Fibroblast of skin of abdomen (primary cell): ENCODE measurements at regions not wholly inside any gene's neighbourhood (a gene's known extent, or its start where the extent isn't known, plus 50 kb on each side); places are given as distances from the start of the nearest gene placed in this dataset.
A peak's percentile ranks its signal among the peaks of the same experiment; 100 is the strongest.

Experiments
- DNase-seq: peaks from one replicate; pipeline ENCODE4 v3.0.0-alpha.2; 2013

DNA sequence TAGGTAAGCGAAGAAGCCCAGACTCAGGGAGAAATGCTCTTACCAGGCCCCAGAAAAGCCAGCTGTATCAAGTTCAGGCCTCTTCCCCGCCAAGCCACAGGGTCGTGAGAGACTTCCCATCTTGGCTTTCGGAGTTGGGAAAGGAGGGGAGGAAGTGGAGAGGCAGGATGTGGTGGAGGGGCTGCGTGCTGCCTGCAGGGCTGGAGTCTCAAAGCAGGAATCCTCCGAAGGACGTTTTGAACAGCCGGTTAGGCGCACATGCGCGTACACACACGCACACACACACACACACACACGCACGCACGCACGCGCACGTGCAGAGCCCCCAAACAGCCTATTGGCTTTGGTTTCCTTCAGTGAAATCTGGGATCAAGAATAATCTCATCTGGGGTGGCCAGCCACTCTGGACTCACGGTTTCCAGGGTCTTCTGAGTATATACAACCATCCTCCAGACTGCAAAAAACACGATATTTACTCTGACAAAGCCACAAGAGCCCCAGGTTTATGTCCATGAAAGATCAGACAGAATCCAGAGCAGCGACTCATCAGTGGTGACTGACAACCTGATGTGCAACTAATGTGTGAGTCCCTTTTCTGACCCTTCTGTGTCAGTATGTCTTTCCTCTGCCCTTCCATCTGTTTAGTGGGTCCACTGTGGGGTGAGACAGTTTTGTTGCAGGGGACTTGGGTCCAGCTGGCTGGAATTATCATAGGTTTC, 115.0 kb upstream of the ZNF438 start:
- DNase-seq: peak; percentile 93

DNA sequence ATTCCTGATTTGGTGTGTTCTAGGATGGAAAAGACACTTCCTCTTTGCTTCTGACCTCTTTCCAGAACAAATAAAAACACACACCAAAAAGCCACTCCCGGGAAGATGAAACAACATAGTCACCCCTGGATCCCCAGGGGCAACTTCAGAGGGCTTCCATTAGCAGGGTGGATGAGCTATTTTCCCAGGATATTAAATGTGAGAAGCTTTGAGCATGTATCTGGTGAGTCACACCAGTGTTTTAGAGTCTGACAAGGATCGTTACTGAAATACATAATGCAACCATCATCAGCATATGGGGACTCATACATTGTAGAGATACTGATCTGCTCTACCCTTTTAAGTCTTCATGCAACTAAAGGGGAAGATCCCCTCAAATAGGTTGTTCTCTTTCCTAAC, 115.5 kb upstream of the ZNF438 start:
- peak; percentile 85 for DNase-seq

DNA sequence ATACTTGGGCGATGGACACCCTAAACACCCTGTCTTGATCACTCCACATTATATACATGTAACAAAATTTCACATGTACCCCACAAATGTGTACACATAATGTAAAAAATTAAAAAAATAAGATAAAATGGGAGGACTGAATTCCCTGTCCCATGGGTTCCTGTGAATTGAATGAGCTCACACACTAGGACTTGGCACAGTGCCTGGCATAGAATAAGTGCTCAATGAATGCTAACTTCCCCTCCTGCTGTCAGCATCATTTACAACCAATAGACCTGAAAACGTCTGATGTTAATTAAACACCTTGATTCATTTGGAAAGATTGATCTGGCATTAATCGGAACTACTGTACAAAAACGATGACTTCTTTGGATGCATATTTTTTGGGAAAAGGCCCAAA, 117.3 kb upstream of the ZNF438 start:
- DNase-seq: peak; percentile 47

DNA sequence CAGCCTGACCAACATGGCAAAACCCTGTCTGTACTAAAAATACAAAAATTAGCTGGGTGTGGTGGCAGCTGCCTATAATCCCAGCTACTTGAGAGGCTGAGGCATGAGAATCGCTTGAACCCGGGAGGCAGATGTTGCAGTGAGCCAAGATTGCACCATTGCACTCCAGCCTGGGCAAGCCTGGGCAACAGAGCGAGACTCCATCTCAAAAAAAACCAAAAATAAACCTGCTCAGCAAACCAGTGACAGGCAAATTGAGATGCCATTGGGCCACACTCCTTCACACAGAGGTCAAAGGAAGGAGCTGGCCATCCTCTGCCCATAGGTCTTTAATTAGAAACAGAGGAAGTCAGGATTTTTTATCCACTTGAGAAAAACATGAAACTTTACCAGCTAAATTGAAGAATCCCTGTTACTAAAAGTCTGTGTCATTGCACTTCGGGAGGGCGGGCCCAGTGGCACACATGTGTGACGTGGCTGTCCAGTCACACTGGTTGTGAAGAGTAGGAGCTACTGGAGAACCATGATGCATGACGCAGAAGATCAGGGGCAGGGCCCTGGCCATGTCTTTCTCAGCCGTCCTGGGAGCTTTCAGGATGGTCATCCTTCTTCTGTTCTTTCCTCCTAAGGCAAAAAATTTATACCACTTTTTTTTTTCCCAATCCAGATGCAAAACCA, 118.3 kb upstream of the ZNF438 start:
- no peak for DNase-seq

DNA sequence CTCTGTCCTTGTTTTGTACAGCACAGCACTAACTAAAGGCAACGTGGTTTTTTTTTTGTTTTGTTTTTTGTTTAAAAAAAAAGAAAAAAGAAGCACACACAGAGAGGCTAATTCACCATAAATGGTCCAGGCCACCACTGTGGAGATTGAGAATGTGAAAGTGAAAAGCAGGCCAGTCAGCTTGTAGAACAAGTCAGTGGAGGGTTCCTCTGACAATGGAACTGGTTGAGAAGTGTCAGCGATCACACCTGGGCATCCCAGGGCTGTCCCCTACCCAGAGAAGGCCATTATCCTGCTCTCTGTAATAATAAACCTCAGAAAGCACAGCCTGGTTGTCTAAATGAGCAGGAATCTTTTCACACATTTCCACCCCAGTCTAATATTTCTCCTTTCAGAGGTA, 119.6 kb upstream of the ZNF438 start:
- no peak for DNase-seq

DNA sequence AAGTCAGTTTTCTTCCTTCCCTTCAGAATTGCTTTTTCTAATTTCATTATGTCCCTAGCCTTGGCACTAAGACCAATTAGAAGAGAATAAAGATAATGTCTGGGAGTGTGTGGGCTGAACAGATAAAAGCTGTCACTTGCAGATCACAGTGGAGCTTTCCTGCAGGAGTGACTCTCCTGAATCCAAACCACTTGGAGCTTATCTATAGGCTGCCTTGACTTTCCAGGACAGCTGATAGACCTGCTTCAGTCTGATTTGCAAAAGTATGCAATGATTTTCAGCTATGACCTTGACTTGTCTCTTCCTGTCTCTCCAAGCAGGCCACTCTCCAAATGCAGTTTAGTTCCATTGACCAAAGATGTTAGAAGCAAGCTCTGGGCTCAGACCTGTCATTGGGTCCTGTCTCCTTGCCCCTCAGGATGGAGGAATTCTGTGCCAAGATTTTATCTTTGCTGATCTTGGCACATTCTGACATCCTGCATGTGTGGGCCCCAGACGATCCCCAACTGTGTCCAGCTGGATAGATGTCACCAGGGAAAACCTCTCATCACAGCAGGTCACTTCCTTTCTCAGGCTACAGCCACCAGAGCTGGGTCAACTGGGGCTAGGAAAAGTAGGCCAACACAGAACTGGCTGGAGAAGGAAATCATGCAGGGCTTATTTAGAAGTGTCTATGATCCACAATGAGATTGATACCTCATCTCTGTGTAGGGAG, 120.9 kb upstream of the ZNF438 start:
- DNase-seq: no peak

DNA sequence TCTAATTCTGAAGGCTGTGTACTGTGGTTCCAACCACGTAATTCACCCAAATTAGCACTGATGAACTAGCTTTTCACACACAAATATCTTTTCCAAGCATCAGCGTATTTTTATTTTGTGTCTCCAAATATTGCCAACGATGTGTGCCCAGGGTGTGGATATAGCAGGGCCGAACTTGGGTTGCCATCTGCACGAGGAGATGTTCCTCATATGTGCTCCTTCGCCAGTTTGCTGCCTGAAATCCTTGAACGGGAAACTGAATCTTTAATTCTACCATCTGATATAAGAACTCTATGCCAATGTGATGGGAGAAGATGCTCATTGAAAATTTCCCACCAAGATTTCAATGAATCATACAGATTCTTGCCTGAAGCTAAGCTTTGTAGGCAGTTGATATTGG, 121.5 kb upstream of the ZNF438 start:
- DNase-seq: no peak

DNA sequence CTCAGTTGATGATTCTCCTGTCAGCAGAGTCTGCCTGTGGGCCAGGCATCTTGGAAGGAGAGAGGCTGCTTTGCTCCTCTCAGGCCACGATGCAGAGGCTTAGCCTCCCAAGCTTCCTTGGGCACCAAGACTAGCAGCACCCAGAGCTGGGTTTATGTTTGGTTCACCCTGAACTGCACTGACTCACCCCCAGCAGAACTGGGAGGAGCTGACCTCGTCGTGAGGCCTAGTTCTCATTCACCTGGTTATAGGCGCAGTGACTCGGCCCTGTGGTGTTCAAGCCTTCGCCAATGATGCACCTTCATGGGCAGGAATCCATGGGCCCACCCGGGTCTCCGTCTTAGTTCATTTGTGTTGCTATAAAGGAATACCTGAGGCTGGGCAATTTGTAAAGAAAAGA, 122.0 kb upstream of the ZNF438 start:
- no peak for DNase-seq

DNA sequence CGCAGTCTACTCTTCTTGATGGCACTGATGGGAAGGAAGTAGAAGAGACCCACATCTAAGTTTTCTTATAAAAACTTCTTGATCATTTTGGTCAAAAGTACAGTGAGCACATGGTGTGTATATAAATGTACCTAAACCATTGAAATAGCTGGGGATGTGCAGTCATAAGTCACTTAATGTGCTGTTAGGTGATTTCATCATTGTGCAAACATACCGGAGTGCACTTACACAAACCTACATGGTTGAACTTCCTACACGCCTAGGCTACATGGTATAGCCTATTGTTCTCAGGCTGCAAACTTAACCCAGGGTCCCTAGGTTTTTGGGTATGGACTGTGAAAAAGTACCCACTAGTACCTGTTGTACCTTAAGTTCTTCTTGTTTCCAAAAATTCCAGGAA, 123.3 kb upstream of the ZNF438 start:
- no peak for DNase-seq

DNA sequence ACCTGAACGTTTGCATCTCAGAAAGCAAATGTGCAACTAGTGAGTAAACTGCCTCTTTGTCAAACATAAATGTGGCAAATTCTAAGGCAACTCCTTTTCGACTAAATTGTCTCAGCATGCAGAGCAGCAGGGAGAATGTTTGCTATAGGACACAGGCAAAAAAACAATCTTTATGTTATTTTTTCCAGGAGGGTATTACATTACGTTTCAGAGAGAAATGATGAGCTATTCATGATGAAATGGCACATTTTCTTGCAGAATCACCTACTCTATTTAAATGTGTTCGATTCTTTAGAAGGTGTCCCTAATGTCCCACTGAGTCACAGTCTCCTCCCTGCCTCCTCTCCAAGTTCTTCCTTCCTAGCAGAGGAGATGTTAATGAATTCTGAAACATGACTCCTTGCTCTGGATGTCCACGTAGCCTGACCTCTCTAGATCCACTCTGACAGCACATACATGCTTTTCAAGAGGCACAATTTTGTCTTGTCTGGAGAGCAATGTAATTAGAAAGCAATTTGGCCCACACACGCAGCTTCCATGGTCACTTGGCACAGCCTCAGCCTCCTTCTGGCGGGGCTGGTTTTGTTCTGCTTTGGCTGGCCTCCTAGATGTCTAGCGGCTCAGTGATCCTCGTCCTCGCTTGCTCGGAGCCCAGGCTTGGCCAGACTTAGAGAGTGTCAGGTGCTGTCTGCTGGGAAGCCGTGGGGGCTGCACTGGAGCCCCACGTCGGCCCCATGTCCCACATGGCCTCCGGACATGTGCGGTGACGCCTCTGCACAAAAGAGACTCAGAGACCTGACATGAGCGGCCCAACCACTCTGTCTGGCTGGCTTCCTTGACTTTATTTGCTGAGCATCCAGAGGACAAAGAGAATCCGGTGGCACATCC, 125.7 kb upstream of the ZNF438 start:
- peak; percentile 94 for DNase-seq

DNA sequence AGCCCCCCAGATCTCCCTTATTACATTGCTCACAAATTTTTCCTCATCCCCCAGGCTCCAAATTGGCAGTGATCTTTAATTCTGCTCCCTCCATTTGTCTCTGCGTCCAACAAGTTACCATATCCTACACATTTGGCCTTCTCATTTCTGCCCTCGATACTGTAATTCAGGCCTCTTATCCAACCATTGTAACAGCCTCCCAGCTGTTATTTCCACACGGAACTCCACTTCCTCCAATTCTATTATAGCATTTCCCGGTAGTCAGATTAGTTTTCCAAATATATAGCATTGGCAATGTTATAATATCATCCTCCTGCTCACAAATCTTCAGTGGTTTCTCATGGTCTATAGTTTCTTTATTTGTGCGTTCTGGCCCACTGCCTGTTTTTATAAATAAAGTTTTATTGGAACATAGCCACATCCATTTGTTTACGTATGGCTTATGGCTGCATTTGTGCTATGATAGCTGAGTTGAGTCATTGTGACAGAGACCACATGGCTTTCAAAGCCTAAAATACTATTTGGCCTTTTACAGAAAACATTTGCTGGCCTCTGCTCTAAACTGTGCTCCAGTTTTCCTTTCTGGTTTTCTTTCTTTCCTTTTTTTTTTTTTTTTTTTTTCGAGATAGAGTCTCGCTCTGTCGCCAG, 126.5 kb upstream of the ZNF438 start:
- peak; percentile 55 for DNase-seq

DNA sequence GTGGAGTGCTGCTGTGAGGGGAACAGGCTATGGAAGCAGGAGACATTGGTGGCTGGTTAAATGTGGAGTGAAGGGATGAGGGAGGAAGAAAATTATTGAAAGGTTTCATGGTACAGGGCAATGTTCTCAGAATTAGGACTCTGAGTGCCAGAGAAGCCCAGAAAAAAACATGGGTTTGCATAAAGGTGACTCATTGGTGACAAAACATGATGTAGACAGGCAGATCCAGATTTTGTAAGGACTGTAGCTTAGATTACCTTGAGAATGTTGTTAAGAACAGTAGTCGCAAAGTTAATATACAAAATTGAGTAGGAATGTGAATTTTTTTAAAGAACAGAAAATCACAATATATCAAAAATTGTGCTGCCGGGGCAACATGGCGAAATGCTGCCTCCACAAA, 134.9 kb upstream of the ZNF438 start:
- DNase-seq: no peak

DNA sequence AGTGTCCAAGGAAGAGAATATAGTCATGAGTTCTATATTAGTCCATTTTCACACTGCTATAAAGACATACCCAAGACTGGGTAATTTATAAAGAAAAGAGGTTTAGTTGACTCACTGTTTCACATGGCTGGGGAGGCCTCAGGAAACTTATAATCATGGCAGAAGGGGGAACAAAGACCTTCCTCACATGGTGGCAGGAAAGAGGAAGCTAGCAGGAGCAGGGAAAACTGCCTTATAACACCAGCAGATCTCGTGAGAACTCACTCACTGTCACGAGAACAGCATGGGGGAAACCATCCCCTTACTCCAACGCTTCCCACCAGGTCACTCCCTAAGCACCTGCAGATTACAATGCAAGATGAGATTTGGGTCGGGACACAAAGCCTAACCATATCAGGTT, 139.0 kb upstream of the ZNF438 start:
- DNase-seq: no peak

DNA sequence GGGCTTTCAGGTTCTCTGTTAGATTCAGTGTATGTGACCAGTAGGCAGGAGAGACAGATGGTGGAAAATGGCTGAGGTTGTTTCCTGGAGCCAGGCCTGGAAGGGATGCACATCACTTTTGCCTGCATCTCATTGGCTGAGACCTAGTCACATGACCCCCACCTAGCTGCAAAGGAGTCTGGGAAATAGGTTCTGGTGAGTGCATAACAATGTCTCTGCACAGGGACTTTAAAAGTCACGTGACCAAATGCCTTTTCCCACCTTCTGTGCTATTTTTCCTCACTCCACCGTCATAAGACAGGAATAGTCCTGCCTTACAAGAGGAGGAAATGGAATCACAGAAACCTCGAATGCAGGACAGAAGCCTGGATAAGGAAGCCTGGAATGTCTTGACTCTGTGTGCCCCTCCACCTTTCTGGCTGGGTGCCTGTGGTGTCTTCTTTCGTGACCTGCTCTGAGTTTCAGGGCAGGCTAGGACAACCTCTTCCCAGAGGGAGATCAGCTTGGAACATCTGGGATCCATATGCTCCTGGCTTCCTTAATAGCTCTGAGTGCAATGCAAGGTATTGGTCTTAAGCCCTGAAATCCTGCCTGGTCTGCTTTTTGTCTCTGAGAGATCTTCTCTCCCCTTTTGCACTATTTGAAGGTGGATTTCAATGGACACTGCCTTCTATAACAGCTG, 139.9 kb upstream of the ZNF438 start:
- peak; percentile 93 for DNase-seq

DNA sequence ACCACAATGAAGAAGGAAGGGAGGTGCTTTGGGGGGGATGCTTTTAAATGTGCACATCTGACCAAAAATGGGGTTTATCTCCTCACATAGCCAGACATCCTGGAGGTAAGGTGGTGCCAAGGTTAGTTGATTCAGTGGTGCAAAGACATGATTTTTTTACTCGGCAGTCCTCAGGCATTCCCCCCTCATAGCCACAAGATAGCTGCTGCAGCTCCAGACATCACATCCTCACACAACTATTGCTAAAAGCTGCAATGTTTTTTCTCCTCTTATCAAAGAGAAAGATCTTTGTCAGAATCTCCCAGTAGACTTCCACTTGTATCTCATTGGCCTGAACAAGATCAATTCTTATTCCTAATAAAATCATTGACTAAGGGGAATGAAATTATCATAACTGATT, 141.3 kb upstream of the ZNF438 start:
- no peak for DNase-seq

DNA sequence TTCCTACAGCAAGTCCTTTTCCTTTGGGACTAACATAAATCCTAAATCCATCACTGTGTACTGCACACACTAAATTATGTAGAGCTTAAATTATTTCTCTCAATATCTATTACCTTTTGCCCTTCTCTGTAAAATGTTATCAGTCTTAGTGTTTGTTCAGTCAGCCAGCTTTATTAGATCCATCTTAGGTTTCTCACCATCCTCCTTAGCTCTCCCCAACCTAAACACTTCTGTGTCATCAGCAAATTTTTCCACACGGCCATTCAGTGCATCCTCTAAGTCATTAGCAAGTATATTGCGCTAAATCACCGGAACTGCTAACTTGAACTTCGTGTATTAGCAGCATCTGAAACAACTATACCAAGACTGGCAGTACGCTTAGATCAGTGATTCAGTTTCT, 142.1 kb upstream of the ZNF438 start:
- DNase-seq: no peak

DNA sequence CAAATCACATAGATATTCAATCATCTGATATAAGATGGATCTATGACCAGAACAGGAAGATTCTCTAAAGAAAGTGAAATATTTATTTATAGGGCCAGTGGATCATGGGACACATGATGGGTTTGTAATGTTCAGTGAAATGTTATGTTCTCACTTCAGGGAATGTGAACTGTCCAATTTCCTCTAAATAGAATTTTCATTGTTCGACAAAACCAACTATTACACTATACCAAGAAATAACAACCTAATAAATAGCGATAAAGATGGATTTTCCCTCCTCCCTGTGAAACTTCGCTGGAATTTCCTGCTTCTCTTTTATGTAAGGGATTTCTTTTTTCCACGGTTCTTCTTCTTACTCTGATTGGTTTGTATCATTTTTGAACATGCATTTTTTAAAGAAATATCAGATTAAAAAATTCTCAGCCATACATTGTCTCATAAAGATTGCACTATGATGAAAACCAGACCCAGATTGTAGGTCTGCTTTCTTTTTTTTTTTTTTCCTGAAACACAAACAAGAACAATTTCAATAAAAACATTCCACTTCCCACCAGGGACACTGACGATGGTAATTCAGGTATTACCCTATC, 139.8 kb upstream of the ZEB1 start:
- no peak for DNase-seq

DNA sequence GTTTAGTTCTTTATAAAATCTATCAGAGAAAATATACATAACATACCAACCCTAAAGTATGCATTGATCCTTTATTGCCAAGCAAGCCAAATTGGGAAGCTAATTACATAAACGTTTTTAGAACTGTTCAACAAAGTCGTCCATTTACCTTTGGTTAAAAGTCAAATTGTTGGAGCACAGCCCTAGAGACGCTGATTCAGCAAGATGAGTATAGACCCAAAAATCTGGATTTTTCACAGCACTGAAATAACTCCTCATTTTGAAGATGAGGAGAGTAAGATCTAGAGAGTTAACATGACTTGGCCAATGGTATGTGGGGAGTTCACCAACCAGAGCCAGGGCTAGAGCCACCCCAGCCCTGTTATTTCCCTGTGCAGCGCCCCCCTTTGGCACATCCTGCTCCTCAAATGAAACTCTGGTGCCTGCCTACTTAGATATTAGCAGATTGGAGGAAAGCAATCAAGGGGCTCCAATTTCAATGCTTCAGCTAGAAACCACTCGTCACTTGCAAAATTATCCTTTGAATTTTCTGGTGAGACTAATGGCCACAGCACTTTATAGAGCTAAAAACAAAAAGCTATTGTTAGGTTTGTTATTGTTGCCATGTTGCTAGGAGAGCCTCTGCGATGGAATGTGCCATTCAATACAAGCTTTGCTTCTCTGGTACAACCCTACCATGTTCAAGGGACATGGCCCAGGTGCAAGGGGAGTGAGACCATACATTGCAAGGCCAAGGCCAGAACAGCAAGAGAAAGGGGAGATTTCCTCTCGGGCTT, 132.6 kb upstream of the ZEB1 start:
- DNase-seq: no peak

DNA sequence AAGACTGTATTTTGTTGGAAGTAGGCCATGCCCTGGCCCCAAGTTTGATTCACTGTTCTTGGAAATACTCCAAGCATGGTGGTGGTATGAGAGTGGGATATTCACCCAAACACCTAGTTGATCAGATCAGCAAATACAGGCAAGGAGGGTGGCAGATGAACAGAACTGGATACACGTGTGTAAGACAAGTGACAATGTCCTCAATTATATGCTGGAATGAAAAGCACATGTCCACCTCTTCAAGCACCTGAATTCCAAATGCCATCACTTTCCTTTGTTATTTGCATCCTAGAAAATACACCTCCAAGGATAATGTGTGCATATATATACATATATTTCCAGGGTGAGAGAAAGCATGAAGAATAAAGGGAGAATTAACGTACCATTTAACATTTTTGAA, 131.8 kb upstream of the ZEB1 start:
- no peak for DNase-seq

DNA sequence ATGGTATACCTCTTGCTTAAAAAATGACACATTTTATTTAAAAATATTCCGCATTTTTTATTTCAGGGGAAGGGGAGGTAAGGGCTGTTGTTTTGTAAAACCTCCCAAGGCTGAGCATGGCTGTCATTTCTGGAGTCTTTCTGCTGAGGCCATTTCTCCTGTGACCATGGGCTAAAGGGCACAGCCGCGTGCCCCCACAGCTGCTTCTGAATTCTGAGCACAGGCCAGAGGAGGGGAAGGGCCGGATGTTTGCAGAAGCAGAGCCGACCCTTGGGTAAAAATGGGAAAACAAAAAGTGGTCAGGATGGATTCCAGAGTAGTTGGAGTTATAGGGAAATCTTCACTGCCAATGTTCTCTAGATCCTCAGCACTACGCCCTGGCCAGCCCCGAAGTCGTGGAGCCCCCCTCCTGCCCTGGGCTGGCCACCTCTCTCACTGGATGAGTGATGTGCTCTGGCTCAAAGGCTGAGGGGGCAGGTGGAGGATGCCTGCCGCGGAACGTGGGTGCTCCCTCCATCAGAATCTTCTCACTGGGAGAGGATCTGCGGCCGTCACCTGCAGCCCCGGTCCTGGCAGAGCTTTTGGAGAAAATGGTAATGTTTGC, 131.3 kb upstream of the ZEB1 start:
- no peak for DNase-seq
